GM23338 (cell line): ENCODE measurements at regions not wholly inside any gene's neighbourhood (a gene's known extent, or its start where the extent isn't known, plus 50 kb on each side); places are given as distances from the start of the nearest gene placed in this dataset.

Experiments
- ATAC-seq: fragments of 200-7000 bp; cut with Tn5 transposase; 3 replicates; pipeline ENCODE4 v1.9.1; 2020
- DNase-seq: peaks from one replicate; pipeline ENCODE4 v3.0.0-alpha.2; 2015; ENCODE audit warnings: low spot score
- H2AFZ ChIP-seq: fragments of 200-600 bp; sonication (generic); 2 replicates; pipeline ENCODE4 v1.8.0; 2016; ENCODE audit warnings: antibody characterized with exemption, mild to moderate bottlenecking, moderate library complexity
- H3F3A ChIP-seq: fragments of 200-600 bp; sonication (generic); replicated peaks from 2 replicates; pipeline ENCODE4 v1.8.0; 2017; ENCODE audit warnings: antibody characterized with exemption, mixed run types, low read depth
- H3K27ac ChIP-seq: fragments of 200-600 bp; sonication (generic); 2 replicates; pipeline ENCODE4 v1.6.1; 2016; ENCODE audit warnings: low read depth
- H3K27me3 ChIP-seq: fragments of 200-600 bp; sonication (generic); 2 replicates; pipeline ENCODE4 v1.8.0; 2016; ENCODE audit warnings: mild to moderate bottlenecking, mixed run types, moderate library complexity; ENCODE audit not compliant: insufficient read depth
- H3K36me3 ChIP-seq: fragments of 200-600 bp; sonication (generic); 2 replicates; pipeline ENCODE4 v1.8.0; 2016; ENCODE audit warnings: mild to moderate bottlenecking; ENCODE audit not compliant: insufficient read depth
- H3K4me1 ChIP-seq: fragments of 200-600 bp; sonication (generic); 2 replicates; pipeline ENCODE4 v1.8.0; 2016; ENCODE audit warnings: mild to moderate bottlenecking, moderate library complexity; ENCODE audit not compliant: insufficient read depth
- H3K4me2 ChIP-seq: fragments of 200-600 bp; sonication (generic); 2 replicates; pipeline ENCODE4 v1.7.1; 2017; ENCODE audit warnings: mixed run types
- H3K4me3 ChIP-seq: fragments of 200-600 bp; sonication (generic); 2 replicates; pipeline ENCODE4 v1.6.1; 2016; ENCODE audit warnings: mixed run types
- H3K79me2 ChIP-seq: fragments of 200-600 bp; sonication (generic); replicated peaks from 2 replicates; pipeline ENCODE4 v1.8.0; 2017; ENCODE audit warnings: mild to moderate bottlenecking; ENCODE audit not compliant: insufficient read depth
- H3K9me2 ChIP-seq: fragments of 200-600 bp; sonication (generic); 2 replicates; pipeline ENCODE4 v1.8.0; 2017; ENCODE audit not compliant: insufficient read depth
- H4K20me1 ChIP-seq: fragments of 200-600 bp; sonication (generic); replicated peaks from 2 replicates; pipeline ENCODE4 v1.8.0; 2017; ENCODE audit warnings: mild to moderate bottlenecking; ENCODE audit not compliant: insufficient read depth
- H3K27ac Mint-ChIP-seq: 2 replicates; pipeline ENCODE4 v1.8.0; 2020; ENCODE audit warnings: inconsistent platforms, mild to moderate bottlenecking, moderate library complexity, mixed read lengths
- H3K27me3 Mint-ChIP-seq: 3 replicates; pipeline ENCODE4 v1.8.0; 2022; ENCODE audit warnings: low read depth, mild to moderate bottlenecking, moderate library complexity, mixed read lengths, inconsistent platforms; ENCODE audit not compliant: insufficient read depth, poor library complexity
- H3K36me3 Mint-ChIP-seq: 3 replicates; pipeline ENCODE4 v1.8.0; 2021; ENCODE audit warnings: low read depth, mild to moderate bottlenecking, inconsistent platforms, moderate library complexity, mixed read lengths
- H3K4me1 Mint-ChIP-seq: 3 replicates; pipeline ENCODE4 v1.8.0; 2020; ENCODE audit warnings: mild to moderate bottlenecking, inconsistent platforms, mixed read lengths
- H3K4me3 Mint-ChIP-seq: 3 replicates; pipeline ENCODE4 v1.8.0; 2021; ENCODE audit warnings: moderate library complexity, mild to moderate bottlenecking, inconsistent platforms, mixed read lengths
- H3K9me3 Mint-ChIP-seq: 3 replicates; pipeline ENCODE4 v1.8.0; 2020; ENCODE audit warnings: moderate library complexity, mild to moderate bottlenecking, inconsistent platforms, mixed read lengths
- ETS1 ChIP-seq: IDR thresholded peaks from 2 replicates; pipeline ENCODE4 v1.6.1; 2016; ENCODE audit warnings: antibody characterized with exemption
- EZH2 ChIP-seq: fragments of 200-600 bp; sonication (generic); IDR thresholded peaks from one replicate; pipeline ENCODE4 v1.8.0; 2017; ENCODE audit warnings: antibody characterized with exemption, mild to moderate bottlenecking, low read depth; ENCODE audit not compliant: unreplicated experiment
- EZH2phosphoT487 ChIP-seq: fragments of 200-600 bp; sonication (generic); IDR thresholded peaks from one replicate; pipeline ENCODE4 v1.8.1; 2018; ENCODE audit warnings: antibody characterized with exemption; ENCODE audit not compliant: unreplicated experiment
- JUNB ChIP-seq: IDR thresholded peaks from one replicate; pipeline ENCODE4 v1.6.1; 2016; ENCODE audit warnings: antibody characterized with exemption; ENCODE audit not compliant: unreplicated experiment
- NANOG ChIP-seq: IDR thresholded peaks from 2 replicates; pipeline ENCODE4 v1.6.1; 2016; ENCODE audit warnings: antibody characterized with exemption, borderline replicate concordance
- POLR2AphosphoS5 ChIP-seq: IDR thresholded peaks from 2 replicates; pipeline ENCODE4 v1.6.1; 2016; ENCODE audit warnings: antibody characterized with exemption, low read depth
- REST ChIP-seq: IDR thresholded peaks from one replicate; pipeline ENCODE4 v1.6.1; 2018; ENCODE audit warnings: antibody characterized with exemption; ENCODE audit not compliant: unreplicated experiment
- STAT1 ChIP-seq: IDR thresholded peaks from one replicate; pipeline ENCODE4 v1.6.1; 2016; ENCODE audit warnings: antibody characterized with exemption; ENCODE audit not compliant: unreplicated experiment
- ZNF114 ChIP-seq: fragments of 250-450 bp; sonication (Bioruptor Pico); IDR thresholded peaks from 2 replicates; pipeline ENCODE4 v1.5.0; 2020; ENCODE audit warnings: mild to moderate bottlenecking, moderate library complexity
- ZNF331 ChIP-seq: fragments of 250-450 bp; sonication (Bioruptor Pico); IDR thresholded peaks from 2 replicates; pipeline ENCODE4 v1.5.0; 2020; ENCODE audit warnings: low read depth, mild to moderate bottlenecking, moderate library complexity
- TF ChIP-seq, protein P1 (sequence below), 2 experiments: fragments of 200-600 bp in 1 of 2; sonication (generic) in 1 of 2; conservative IDR thresholded peaks; 2 replicates each; pipeline versions ENCODE4 v1.5.1 to v1.6.1; 2016 to 2017; ENCODE audit warnings: antibody characterized with exemption in 2 of 2, low read depth in 2 of 2, mild to moderate bottlenecking in 2 of 2, moderate library complexity in 1 of 2

GRCh38 chr5:5781335-5781734, 358.9 kb downstream of the ICE1 start:
- no peak overlapping the region for H3K4me3 ChIP-seq

More at GRCh38 chr5:5781335-5781734, 358.9 kb downstream of the ICE1 start:
- H3K27me3 Mint-ChIP-seq = peaks cover 1% of the 10 kb centered on the region
- peaks cover 15% of the 10 kb centered on the region for H3K4me1 ChIP-seq
- H3F3A ChIP-seq = no peaks in the 10 kb centered on the region
- H3K36me3 ChIP-seq = no peaks in the 10 kb centered on the region
- H3K9me3 Mint-ChIP-seq = peaks cover 4% of the 10 kb centered on the region
- no peak for DNase-seq
- ATAC-seq = no peak
- no peaks in the 10 kb centered on the region for H3K79me2 ChIP-seq
- no peaks in the 10 kb centered on the region for H4K20me1 ChIP-seq
- no peak overlapping the region for H3K4me2 ChIP-seq
- H3K36me3 Mint-ChIP-seq = peaks cover 2% of the 10 kb centered on the region; the same call in 1 of the 3 replicates
- H3K9me2 ChIP-seq = 0 out of 2 replicates have a peak, but pooled peaks cover 5% of the 10 kb centered on the region
- no peak overlapping the region for H3K4me3 Mint-ChIP-seq
- no peak overlapping the region for H3K27ac Mint-ChIP-seq
- H3K27ac ChIP-seq = no peak overlapping the region
- H3K27me3 ChIP-seq = no peaks in the 10 kb centered on the region
- H3K4me1 Mint-ChIP-seq = peaks cover 7% of the 10 kb centered on the region; the same call in 2 of the 3 replicates
- H2AFZ ChIP-seq = no peak overlapping the region
- TF ChIP-seq ZNF114 (CRISPR knock-in tag) (no peak), POLR2AphosphoS5 (no peak), JUNB (no peak), EZH2 (no peak), NANOG (no peak), STAT1 (no peak), ETS1 (no peak), REST (no peak), EZH2phosphoT487 (no peak), ZNF331 (CRISPR knock-in tag) (no peak)
- TF ChIP-seq, protein P1, sequence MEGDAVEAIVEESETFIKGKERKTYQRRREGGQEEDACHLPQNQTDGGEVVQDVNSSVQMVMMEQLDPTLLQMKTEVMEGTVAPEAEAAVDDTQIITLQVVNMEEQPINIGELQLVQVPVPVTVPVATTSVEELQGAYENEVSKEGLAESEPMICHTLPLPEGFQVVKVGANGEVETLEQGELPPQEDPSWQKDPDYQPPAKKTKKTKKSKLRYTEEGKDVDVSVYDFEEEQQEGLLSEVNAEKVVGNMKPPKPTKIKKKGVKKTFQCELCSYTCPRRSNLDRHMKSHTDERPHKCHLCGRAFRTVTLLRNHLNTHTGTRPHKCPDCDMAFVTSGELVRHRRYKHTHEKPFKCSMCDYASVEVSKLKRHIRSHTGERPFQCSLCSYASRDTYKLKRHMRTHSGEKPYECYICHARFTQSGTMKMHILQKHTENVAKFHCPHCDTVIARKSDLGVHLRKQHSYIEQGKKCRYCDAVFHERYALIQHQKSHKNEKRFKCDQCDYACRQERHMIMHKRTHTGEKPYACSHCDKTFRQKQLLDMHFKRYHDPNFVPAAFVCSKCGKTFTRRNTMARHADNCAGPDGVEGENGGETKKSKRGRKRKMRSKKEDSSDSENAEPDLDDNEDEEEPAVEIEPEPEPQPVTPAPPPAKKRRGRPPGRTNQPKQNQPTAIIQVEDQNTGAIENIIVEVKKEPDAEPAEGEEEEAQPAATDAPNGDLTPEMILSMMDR (conservative IDR thresholded peaks at IDR 0.05; ENCODE audit: low read depth in 2 of 2) = no peak
